AG04449 (cell line): ENCODE measurements at regions not wholly inside any gene's neighbourhood (a gene's known extent, or its start where the extent isn't known, plus 50 kb on each side); places are given as distances from the start of the nearest gene placed in this dataset.
A peak's percentile ranks its signal among the peaks of the same experiment; 100 is the strongest.

ENCODE experiments used
- CTCF ChIA-PET: fragments of 350-600 bp; formaldehyde crosslinking; extraction: SDS; loops from one replicate; lab custom pipeline; 2021; ENCODE audit warnings: antibody characterized with exemption; lab: Yijun Ruan, JAX
- POLR2A ChIA-PET: fragments of 400-600, 350-600 bp; formaldehyde crosslinking; extraction: SDS; loops from one replicate; lab custom pipeline; 2020; ENCODE audit warnings: antibody characterized with exemption, inconsistent platforms; lab: Yijun Ruan, JAX
- DNase-seq: peaks from one replicate; pipeline ENCODE4 v3.0.0-alpha.2; 2010; ENCODE audit warnings: low read depth, low spot score
- H3K4me3 ChIP-seq: 2 replicates; pipeline ENCODE4 v1.5.1; 2011; ENCODE audit warnings: low read depth, mild to moderate bottlenecking, control low read depth, low read length
- CTCF ChIP-seq: IDR thresholded peaks from one replicate; pipeline ENCODE4 v1.5.1; 2011; ENCODE audit warnings: mild to moderate bottlenecking, moderate library complexity, low read length, control low read depth, inconsistent platforms; ENCODE audit not compliant: insufficient read depth; ENCODE audit errors: missing control alignments

DNA sequence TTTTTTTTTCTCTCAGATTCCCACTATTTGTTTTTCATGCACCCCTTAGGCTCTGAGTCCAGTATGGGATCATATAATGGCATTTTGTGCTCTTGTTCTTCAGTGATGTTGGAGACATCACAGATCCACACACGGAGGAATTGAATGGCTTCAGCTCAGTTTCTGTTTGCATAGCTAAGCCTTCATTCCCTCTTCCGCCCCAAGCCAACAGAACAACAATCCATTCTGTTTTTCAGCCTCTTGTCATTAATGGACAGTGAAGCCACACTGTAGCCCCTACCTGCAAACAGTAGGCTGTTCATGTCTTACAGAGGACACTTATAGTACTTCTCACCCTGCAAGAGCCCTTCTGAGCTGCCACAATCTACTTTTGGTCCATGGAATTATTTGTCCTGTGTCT, 64.0 kb upstream of the ZSWIM2 start:
- no peak for TF ChIP-seq CTCF

GRCh38 chr2:186911551-186912085, 62.6 kb upstream of the ZSWIM2 start:
- TF ChIP-seq CTCF = no peak
- no peak overlapping the region for H3K4me3 ChIP-seq
- DNase-seq = no peak
- CTCF ChIA-PET = no interaction called here
- POLR2A ChIA-PET = no interaction called here

More for the DNA sequence above, 64.0 kb upstream of the ZSWIM2 start:
- no peak for DNase-seq
- H3K4me3 ChIP-seq = no peak overlapping the region
- ChIA-PET POLR2A (no interaction called here), CTCF (no interaction called here)

- ChIA-PET POLR2A (no interaction called here), CTCF (no interaction called here)
- H3K4me3 ChIP-seq = no peak overlapping the region
- no peak for TF ChIP-seq CTCF
- DNase-seq = no peak
These were observed 62.0 kb upstream of the ZSWIM2 start for GRCh38 chr2:186910996-186911395.

DNA sequence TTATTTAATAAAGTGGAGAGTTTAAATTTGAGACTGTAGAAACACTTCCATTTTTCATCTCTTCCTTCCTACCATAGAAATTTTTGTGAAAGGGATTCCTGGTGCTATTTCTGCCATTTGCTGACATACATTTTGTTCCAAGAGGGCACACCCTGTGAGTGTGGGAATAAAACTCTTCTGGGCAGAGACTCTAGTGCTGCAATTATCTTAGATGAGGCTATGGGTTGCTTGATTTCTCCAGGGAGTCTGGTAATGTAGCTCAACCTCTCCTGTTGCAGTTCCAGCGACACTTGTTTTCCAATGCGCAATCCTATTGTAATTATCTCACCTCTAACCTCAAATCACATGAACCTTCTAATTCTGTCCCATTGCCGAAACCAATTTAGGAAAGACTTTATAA, 60.1 kb upstream of the ZSWIM2 start:
- TF ChIP-seq CTCF = no peak
- POLR2A ChIA-PET = no interaction called here
- CTCF ChIA-PET = no interaction called here
- H3K4me3 ChIP-seq = no peak overlapping the region
- DNase-seq = no peak

DNA sequence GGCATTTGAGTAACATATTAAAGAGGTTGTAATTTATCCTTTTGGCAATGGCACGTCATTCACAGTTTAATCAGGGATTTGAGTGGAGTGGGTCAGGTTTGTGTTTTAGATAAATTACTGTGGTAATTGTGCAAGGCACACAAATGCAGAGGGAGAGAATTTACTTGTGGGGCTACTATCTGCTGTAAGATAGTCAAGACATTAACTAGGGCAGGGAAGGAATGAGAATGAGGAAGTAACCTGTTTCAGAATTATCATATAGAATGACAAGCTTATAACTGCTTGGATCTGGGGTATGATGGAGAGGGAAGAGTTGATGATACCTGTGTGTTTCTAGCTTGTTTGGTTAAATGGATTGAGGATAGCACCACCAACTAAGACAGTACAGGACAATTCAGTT, 58.9 kb upstream of the ZSWIM2 start:
- no peak for DNase-seq
- CTCF ChIA-PET = no interaction called here
- POLR2A ChIA-PET = no interaction called here

GRCh38 chr2:186903216-186903615, 54.2 kb upstream of the ZSWIM2 start:
- CTCF ChIA-PET = interaction anchor here (1.0 to 2.5 kb wide), 8 partner anchors 13 to 553 kb away, joined by 3 to 15 read pairs (median 6); partner anchors contain the start of gene CALCRL
- no peak for DNase-seq
- TF ChIP-seq CTCF = peak; percentile 6
- POLR2A ChIA-PET = no interaction called here
- H3K4me3 ChIP-seq = no peak overlapping the region

More for the DNA sequence above, 58.9 kb upstream of the ZSWIM2 start:
- TF ChIP-seq CTCF = no peak
- no peak overlapping the region for H3K4me3 ChIP-seq
